GM19467 (cell line): ENCODE measurements at regions not wholly inside any gene's neighbourhood (a gene's known extent, or its start where the extent isn't known, plus 50 kb on each side); places are given as distances from the start of the nearest gene placed in this dataset.

Experiments used
- ATAC-seq: cut with Tn5 transposase; IDR thresholded peaks from one replicate; pipeline ENCODE4 v1.9.1; 2021; ENCODE audit warnings: mild to moderate bottlenecking, moderate library complexity; ENCODE audit not compliant: unreplicated experiment

DNA sequence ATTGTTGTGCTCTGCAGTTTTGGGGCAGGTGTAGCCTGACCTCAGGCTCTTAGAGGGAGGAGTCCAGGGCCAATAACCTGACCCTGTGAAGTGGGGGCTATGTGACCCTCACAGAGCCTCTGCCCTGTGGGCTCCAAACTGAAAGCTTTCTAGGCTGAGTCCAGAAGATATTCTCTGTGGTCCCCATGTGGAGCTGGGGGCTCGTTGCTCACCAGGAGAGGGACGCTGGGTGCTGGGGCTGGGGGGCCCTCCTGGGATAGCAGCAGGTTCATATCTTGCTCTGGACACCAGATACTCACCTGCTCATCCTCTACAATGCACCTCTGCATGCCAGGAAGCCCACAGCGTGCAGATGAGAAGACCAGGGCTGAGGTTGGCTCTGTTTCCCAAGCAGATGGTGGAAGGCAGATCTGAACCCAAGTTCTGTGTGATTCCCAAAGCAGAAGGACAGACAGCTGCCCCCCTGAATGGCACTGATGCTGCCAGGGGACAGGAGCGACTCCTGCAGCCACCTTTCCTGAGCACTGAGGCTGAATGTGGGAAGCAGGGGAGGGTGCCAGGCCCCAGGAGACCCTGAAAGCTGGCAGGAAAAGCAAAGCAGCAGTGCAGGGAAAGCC is 1022.0 kb downstream of the TBC1D22A start:
- no peak for ATAC-seq

DNA sequence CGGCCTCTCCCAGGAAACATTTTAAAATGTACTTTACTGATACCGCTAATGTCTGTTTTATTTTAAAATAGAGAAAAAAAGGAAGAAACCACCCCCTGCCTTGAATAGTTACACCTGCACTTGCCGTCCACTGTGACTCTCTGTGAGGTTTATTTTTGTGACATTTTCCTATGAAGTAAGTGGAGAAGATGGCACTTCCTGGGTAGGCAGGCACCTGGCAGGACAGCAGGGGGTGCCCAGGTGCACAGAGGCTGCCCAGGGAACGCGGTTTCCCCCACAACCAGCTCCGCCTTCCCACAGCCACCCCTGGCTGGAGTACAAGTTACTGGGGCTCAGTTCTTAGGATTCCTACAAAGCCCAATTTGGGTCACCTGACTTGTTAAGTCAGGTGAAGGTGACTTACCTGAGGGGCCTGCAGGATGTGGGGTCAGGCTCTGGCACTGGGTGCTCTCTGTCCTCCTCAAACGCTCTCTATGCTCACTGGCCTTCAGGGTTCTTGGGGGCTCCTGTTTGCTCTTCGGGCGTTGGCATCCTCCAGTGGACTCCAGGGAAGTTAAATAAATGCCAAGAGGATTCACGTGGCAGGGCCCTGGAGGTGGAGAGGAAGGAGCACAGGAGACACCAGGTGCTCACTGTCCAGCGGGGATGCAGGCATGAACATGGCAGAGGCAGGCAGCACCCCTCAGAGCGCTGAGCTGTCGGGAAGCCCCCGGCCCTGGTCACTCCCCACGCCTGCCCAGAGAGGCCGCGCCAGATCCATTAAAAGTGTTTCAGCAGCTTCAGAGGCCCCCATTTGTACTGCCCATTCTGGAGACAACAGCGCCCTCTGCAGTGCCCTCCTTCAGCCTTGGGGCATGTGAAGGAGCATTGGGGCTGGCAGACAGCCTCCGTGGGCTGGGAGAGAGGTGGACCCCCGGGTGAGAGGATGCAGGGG is 1021.2 kb downstream of the TBC1D22A start:
- no peak for ATAC-seq

DNA sequence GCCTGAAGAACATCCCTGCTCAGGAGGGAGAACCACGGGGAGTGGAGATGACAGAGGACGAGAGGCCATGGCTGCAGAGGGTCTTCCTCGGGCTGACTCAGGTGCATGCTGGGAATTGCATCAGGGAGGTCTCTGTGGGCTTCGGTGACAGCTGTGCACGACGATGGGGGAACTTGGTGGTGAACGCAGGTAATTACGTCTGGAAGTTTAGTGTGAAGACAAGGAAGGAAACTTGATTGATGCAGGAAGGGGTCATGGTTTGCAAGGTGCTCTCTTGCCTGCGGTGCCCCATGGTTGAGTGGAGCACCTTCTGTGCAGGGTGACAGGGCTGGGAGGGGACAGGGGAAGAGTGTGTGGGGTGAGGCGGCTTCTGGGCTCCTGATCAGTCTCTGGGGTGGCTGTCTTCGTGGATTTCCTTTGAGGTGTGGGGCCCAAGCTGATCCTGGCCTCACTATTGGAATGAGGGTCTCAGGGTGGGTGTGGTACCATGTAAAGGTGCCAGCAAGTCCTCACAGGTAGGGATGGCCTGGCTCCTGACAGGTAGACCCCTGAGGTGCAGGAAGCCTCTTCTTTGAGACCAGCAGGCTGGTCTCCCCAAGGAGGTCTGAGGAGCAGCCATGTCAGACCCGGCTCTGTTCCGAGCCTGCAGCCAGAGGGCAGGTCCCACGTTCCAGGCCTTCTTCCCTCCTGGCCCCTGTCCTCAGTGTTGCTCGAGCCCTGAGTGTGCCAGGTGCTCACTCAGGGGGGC is 1020.1 kb downstream of the TBC1D22A start:
- no peak for ATAC-seq

DNA sequence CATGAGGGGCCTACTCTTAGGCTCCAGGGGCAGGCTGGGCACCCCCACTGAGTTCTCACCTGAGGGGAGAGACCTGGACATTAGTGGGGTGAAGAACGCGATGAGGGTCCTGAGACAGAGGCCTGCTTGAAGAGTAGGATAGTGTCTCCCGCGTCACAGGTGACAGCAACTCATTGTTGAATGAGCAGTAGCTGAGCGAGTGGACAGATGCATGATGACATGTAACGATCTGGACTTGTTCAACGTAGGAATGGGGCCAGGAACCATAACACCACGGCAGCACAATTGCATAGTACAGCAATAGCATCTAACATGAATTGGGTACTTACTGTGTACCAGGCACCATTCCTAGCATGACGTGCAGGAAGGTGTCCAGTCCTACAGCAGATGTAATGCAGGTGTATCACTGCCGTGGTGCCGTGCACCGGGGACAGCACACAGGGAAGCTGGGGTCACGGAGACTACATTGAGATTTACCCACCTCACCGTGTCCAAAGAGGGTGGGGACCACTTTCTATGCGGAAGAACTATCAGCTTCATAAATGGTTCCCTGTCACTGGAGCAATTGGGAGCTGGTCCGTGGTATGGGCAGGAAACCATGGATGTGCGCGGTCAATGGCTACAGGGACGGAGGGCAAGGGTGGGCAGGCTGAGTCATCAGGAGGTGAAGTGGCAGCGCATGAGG is 1019.1 kb downstream of the TBC1D22A start:
- no peak for ATAC-seq

DNA sequence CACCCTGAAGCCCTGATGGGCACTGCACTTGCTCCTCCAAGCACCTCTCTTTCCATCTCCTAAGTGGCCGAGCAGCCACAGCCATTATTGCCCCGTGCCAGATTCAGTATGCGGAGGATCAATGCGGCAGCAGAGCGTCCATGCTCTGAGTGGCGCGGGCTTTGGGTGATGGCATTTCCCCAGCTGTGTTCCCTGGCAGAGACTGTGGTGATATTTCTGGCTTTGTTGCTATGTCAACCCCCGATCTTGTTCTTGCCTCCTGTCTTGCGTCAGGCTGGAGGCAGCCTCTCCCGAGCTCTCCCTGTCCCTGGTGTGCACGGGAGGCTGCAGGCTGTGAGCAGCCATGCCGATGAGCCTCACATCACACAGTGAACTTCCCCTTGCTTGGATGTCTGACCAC is 1018.6 kb downstream of the TBC1D22A start:
- ATAC-seq, result no peak

DNA sequence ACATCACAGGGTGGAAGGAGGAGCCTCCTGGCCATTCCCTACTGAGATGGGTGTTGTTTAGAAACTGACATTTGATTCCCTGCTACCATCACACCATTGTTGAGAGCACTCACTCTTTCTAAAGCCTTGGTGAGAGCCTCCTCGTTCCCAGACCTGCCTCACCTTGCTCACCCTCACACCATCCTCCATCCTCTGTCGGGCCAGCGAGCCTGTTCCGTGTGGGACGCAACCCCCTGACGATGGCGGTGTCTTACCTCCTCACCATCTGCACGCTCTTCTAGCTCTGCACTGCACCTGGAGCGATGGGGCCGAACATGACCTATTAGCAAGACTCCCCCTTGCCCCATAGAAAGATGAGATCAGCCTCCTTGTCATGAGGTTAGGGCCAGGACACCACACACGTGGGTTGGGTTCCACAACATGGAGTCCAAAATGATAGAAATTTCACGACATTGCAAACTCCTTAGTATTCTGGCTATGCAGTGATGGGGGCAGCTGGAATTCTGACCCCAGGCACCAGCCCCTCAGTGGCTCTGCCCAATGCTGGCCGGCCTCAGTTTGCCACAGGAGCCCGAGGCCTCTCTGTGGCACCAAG is 1017.9 kb downstream of the TBC1D22A start:
- no peak for ATAC-seq

DNA sequence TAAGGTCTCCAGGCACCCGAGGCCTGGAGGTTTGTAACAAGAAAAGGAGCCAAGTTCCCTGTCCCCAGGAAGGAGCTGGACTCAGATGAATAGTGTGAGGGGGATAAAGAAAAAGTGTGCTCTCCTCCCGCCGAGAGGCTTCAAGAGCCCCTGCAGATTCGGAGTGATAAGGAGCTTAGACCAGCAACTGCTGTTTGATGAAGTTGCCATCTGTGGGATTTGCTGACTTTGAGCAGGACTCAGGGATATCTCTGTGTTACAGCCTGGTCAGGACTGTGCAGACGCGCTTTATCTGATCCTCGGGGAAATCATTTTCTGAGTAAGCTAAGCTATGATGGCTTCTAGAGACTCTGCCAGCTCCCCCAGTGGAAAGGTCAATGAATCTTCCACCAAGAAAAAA is 1017.0 kb downstream of the TBC1D22A start:
- no peak for ATAC-seq

DNA sequence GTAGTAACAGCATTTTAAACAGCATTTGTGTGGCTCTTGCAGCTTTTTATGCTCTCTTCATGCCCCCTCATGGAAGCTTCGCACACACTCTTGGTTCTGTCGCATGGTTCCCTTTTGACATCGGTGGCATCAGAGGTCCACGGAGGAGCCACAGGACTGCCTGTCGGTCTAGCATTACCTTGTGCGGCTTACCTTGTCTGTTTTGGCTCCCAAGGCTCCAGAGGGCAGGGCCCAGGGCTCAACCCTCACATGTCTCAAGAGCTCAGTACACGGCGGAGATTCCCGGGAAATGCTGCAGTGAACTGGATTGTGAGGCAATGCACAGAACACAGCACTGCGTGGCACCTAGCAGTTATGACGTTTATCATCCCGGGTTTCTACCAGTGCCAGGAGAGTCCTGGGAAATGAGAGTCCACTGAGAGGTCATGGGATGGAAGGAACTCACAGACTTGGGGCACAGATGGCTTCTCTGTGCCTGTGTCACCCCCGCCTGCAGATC is 1015.8 kb downstream of the TBC1D22A start:
- ATAC-seq, result no peak

DNA sequence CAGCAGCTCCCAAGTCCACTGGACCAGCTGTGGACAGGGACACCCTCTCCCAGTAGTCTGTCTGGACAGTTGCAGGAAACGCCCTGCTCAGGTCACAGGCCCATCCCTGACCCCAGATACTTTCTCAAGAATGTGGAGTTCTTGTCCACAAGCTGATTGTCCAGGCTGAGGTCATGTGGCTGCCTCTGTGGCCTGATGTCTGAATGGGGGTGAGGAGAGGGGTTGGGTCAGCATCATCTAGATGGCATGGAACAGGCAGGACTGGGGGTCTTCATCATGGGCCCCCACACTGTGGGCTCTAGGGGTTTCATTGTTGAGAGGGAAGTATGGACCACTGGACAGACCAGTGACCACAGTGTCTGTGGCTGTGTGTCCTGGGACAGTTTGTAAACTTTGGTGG is 1015.0 kb downstream of the TBC1D22A start:
- ATAC-seq, result no peak

DNA sequence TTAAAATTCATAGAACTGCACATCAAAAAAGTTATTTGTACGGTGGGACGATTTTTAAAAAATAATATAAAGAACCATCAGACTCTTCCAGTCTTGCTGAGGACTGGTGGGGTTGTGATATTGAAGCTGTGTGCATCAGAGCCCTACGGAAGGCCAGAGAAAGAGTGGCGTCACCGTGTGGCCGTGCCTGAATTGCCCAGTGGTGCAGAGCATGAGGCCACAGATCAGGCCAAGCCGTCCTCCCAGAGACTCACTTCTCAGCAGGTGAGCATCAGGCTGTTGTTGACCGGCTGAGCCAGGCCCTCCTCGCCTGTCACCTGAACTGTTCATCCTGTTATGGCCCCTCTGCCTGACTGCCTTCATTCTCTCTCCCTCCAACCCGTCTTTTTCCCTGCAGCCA is 1013.9 kb downstream of the TBC1D22A start:
- ATAC-seq, result no peak

DNA sequence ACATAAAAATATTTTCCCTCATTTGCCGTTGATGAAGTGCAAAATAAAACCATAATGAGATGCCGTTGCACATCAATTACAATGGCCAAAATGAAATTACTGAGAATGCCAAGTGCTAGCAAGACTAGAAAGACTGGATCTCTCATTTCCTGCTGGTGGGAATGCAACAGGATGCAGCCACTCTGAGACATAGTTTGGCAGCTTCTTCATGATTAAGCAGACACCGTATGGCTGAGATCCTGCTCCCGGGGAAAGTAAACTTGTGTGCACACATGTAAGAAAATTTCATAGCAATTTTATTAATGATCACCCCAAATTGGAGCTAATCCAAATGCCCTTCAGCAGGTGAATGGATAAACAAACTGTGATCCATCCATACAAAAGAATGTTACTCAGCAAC is 1013.2 kb downstream of the TBC1D22A start:
- no peak for ATAC-seq

DNA sequence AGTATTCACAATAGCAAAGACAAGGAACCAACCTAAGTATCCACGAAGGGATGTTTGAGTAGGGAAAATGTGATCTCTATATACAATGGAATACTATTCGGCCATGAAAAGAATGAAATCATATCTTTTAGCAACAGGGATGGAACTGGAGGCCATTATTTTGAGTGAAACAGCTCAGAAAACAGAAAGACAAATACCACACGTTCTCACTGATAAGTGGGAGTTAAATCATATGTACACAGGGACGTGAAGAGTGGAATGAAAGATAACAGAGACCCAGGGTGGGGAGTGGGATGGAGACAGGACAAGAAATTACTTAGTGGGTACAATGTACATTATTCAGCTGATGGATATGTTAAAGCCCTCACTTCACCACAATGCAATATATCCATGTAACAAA is 1012.7 kb downstream of the TBC1D22A start:
- ATAC-seq, result no peak

DNA sequence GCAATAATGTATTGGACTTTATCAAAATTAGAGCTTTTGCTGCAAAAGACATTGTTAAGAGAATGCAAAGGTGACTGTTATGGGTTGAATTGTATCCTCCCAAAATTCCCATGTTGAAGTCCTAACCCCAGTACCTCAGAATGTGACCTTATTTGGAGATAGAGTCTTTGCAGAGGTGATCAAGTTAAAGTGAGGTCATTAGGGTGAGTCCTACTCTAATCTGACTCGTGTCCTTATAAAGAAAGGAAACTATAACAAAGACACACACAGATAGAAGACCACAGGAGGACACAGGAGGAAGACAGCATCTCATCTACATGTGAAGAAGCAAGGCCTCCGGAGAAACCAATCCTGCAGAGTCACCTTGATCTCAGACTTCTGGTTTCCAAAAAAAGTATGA is 1011.2 kb downstream of the TBC1D22A start:
- ATAC-seq, result no peak

DNA sequence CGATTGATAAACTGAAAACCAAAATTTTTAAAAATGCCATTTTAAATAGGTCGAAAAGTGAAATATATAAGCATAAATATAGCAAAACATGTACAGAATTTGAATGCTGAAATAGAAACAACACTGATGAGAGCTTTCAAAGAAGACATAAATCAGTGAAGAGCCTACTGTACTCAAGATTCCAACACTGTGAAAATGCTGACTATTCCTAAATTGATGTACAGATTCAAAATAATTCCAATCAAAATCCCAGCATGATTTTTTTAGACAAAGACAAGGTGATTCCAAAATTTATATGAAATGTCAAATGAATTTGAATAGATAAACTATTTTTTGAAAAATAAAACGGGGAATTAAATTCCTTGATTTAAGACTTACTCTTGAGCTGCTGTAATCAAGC is 1010.4 kb downstream of the TBC1D22A start:
- ATAC-seq, result no peak

DNA sequence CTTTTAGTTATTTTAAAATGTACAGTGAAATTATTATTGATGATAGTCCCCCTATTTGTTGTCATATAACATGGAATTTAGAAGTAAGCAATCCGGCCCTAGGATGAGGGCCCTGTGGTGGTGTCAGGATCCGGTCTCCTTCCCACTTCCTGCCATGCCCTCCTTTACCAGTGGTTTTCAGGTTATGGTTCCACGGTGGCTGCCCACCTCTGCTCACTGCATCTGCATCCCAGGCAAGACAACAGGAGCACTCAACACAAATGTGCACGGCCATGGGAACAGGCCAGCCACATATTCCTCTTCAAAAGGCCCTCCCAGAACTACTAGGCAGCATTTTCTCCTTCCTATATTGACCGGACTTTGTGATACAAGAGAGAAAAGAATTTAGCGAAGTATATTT is 1007.2 kb downstream of the TBC1D22A start:
- no peak for ATAC-seq

DNA sequence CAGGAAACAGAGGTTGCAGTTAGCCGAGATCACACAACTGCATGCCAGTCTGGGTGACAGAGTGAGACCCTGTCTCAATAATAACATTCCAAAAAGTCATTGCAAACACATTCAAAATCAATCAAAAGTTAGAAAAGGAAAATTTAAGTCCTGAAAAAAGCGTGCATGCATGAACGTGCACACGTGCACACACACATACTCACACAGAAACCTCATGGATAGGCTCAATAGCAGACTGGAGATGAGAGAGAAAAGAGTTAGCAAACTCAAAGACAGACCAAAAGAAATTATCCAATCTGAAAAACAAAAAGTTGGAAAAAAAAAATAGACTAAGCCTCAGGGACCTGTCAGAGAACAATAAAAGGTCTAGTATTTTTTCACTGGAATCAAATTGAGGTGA is 1005.6 kb downstream of the TBC1D22A start:
- no peak for ATAC-seq

DNA sequence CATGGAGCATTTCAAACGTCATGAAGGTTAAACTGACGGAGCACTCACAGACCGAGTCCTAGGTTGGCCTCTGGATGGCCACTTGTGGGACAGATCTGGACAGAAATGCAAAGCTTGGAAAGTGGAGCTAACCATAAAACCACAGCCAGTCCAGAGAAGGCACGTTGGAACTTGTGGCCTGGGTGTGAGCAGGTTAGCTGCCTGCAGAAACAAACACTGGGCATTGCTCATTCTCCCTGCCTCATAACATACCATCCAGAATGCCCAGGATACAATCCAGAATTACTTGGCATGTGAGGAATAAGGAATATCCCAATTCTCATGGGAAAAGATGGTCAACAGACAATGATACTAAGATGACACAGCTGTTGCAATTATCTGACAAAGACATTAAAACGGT is 1005.0 kb downstream of the TBC1D22A start:
- no peak for ATAC-seq

DNA sequence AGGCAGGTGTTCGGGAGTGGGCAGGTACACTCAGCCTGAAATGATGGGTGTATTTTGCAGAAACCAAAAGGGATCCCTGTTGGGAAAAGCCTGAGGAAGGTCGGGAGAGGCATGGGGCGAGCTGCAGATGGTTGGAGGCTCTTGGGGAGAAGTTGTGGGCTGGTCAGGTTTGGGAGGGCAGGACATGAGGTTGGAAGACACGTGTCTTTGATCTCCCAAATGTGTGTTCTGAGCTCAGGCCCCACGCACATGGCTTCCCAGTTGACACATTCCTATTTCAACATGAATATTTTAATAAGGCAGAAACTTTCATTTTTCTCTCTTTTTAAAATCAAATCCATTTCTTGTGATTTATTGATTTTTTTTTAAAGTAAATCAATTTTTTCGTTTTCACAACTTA is 1003.3 kb downstream of the TBC1D22A start:
- no peak for ATAC-seq

DNA sequence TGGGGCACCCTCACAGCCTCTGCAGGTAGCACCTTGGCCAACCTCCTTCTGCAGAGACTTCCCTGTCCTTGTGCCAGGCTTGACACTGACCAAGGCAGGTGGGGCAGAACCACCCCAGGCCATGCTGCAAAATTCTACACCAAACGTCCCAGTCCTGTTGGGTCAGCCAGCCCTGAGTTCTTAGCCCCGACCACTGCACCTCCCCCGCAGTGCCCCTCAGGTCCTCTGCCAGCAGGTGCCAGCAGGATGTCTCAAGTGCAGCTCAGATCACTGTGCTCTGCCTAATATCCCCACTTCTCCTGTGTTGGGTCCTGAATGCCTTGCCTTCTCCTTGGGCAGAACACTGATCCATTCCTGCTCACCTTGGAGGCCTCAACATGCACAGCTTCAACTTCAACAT is 999.7 kb downstream of the TBC1D22A start:
- no peak for ATAC-seq

DNA sequence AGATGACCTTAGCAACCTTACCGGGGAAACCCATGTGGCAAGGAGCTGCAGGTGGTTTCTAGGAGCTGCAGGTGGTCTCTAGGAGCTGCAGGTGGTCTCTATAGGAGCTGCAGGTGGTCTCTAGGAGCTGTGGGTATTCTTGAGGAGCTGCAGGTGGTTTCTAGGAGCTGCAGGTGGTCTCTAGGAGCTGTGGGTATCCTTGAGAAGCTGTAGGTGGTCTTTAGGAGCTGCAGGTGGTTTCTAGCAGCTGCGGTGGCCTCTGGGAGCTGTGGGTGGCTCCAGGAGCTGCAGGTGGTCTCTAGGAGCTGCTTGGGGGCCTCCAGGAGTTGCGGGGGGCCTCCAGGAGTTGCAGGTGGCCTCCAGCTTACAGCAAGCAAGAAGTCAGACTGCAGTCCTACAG is 997.5 kb downstream of the TBC1D22A start:
- no peak for ATAC-seq

DNA sequence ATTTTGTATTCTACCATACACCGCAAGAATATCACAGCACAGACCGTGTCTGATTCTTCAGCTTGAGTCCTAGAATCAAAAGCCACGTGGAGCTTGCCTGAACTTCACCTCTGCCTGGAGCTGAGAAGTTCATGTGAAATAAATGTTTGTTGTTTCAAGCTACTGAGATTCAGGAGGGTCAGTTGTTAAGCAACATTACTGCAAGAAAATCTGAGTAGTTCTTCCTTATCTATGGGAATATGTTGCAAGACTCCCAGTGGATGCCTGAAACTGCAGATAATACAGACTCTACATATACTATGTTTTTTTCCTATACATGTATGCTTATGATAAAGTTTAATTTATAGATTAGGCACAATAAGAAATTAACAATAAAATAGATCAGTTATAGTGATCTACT is 995.3 kb downstream of the TBC1D22A start:
- ATAC-seq, result no peak
